ENCODE measurements at regions not wholly inside any gene's neighbourhood (a gene's known extent, or its start where the extent isn't known, plus 50 kb on each side); places are given as distances from the start of the nearest gene placed in this dataset.

- Histone ChIP-seq H3K14ac (ENCODE audit: insufficient read depth, low read length) (no peak overlapping the region), H4K91ac (ENCODE audit: insufficient read length, low read depth, low read length) (no peak overlapping the region), H4K8ac (replicated peaks; ENCODE audit: insufficient read length, low read depth, low read length) (no peak overlapping the region), H3K79me2 (ENCODE audit: insufficient read depth, low read length) (no peaks in the 10 kb centered on the region), H2BK120ac (ENCODE audit: low read depth, low read length, poor library complexity, severe bottlenecking) (no peak overlapping the region), H3K18ac (ENCODE audit: insufficient read length, low read depth, low read length) (no peak overlapping the region), H2BK5ac (ENCODE audit: insufficient read length, low read length) (no peak overlapping the region), H4K5ac (ENCODE audit: insufficient read length, low read depth, low read length) (no peak overlapping the region), H3T11ph (ENCODE audit: low read length) (no peak overlapping the region), H3K56ac (ENCODE audit: insufficient read length, low read depth, low read length) (no peak overlapping the region), H3K27ac (ENCODE audit: insufficient read length, low read depth, low read length) (no peak overlapping the region), H4K20me1 (ENCODE audit: control insufficient read depth, insufficient read depth, insufficient read length) (no peaks in the 10 kb centered on the region), H2BK12ac (ENCODE audit: insufficient read length, low read depth, low read length) (no peak overlapping the region), H3K23ac (ENCODE audit: insufficient read length, low read depth, low read length) (no peak overlapping the region), H3K4me2 (ENCODE audit: insufficient read depth, insufficient read length, low read length) (no peak overlapping the region), H2AFZ (ENCODE audit: low read length) (no peak overlapping the region), H3K4me1 (ENCODE audit: insufficient read depth, low read length) (no peaks in the 10 kb centered on the region), H3K23me2 (ENCODE audit: insufficient read length, low read depth, low read length, poor library complexity, severe bottlenecking) (no peaks in the 10 kb centered on the region), H3K9me3 (ENCODE audit: control insufficient read depth, low read depth, low read length) (no peaks in the 10 kb centered on the region), H2BK15ac (ENCODE audit: low read depth, low read length) (no peak overlapping the region), H2AK5ac (ENCODE audit: insufficient read length, low read length) (no peak overlapping the region), H3K79me1 (ENCODE audit: insufficient read depth, low read depth, low read length, poor library complexity, severe bottlenecking) (no peaks in the 10 kb centered on the region), H3K4ac (ENCODE audit: low read depth, low read length) (no peak overlapping the region), H2BK20ac (ENCODE audit: low read depth, low read length, poor library complexity, severe bottlenecking) (no peak overlapping the region), H3K27me3 (ENCODE audit: insufficient read depth, low read length) (no peaks in the 10 kb centered on the region), H3K9ac (ENCODE audit: extremely low read depth, insufficient read length, low read length) (no peak overlapping the region)
- no peaks in the 10 kb centered on the region; a peak in 1 of 7 replicates for H3K36me3 Mint-ChIP-seq (ENCODE audit: insufficient read depth in 1 of 3, low read depth in 3 of 3)
- no peaks in the 10 kb centered on the region; the same call in 1 of the 2 replicates for H3K27me3 Mint-ChIP-seq (ENCODE audit: low read depth)
- no peak overlapping the region for H3K4me3 Mint-ChIP-seq
- WGBS (ENCODE audit: extremely low coverage, insufficient read length, low lambda C conversion rate), result no CpG with 5 or more reads among the region's 3 CpGs
- no peak for TF ChIP-seq CTCF (conservative IDR thresholded peaks at IDR 0.05)
- no peaks in the 10 kb centered on the region for H3K9me3 Mint-ChIP-seq
- H3K4me1 Mint-ChIP-seq, result no peaks in the 10 kb centered on the region
- no peak overlapping the region for H3K27ac Mint-ChIP-seq
- DNase-seq, result no peak
Measured at GRCh38 chr5:96537386-96537785, 104.3 kb upstream of the PCSK1 start.

Measured in H9 (cell line).